Astrocyte of the hippocampus (primary cell): ENCODE measurements at regions not wholly inside any gene's neighbourhood (a gene's known extent, or its start where the extent isn't known, plus 50 kb on each side); places are given as distances from the start of the nearest gene placed in this dataset.

Source experiments
- DNase-seq: peaks from one replicate; pipeline ENCODE4 v3.0.0; 2011; ENCODE audit warnings: low read depth, low spot score

- DNase-seq, result no peak
Observed at GRCh38 chr5:72041654-72042053, 65.6 kb upstream of the MAP1B start.

DNA sequence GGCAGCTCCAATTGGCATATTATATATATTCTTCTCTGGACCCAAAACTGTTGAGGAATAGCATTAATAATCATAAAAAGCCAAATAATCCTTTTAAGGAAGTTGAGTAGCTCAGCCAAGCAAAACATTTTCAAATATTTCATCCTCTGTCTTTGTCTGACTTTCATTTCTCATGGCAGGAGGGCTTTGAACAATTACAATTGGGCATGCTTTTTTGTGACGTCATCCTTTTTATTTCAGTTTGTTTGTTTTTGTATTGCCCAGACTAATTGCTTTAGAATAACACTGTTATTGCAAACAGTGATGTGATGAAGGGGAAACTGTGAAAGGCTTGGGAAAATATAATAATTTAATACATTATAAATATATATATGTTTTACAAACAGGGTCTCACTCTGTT lies 65.2 kb upstream of the MAP1B start:
- DNase-seq, result no peak

- no peak for DNase-seq
Observed at GRCh38 chr5:72045692-72046091, 61.6 kb upstream of the MAP1B start.

DNA sequence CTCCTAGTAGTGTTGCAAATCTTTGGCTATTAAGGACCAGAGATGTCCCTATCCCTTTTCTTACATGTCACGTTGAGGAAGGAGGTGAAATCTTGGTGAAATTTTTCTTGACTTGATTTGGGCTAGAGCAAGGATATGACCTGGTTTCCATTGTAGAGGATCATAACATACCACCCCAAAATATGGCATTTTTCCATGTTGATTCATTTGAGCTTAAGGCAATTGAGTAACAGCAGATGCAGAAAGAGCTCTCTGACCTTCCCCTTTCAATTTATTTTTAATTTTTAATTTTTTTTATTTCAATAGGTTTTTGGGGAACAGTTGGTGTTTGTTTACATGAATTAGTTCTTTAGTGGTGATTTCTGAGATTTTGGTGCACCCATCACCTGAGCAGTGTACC lies 61.2 kb upstream of the MAP1B start:
- DNase-seq, result no peak

DNA sequence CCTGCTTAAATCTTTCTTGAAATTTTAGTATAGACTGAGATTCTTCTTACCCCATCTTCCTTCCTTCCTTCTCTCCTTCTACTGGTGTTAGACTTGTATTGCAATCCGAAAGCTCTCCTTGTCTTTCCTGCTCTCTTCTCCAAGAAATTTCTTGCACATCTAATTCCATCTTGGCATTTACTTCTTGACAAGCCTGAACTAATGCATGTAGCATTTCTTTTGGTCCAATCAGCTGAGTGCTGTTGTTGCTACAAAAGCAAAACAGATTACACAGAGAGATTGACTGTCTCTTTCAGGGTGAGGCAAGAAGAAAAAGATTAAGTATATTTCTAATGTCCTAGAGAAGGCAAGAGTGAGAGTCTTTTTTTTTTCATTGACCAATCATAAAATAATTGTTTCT lies 51.6 kb upstream of the MAP1B start:
- no peak for DNase-seq
